OCI-LY7 (cell line): ENCODE measurements at regions not wholly inside any gene's neighbourhood (a gene's known extent, or its start where the extent isn't known, plus 50 kb on each side); places are given as distances from the start of the nearest gene placed in this dataset.

Experiments used
- BruUV-seq: library from RNA; stranded (reverse); fragments of 400-500 nt; replicated peaks from 2 replicates; lab custom pipeline; 2021; lab: Mats Ljungman, UMichigan
- CTCF ChIA-PET: fragments of 300-600 bp; sonication (Branson Sonifier 250); formaldehyde crosslinking; loops from one replicate; lab custom pipeline; 2022; ENCODE audit warnings: antibody characterized with exemption; ENCODE audit not compliant: unreplicated experiment; lab: Charles Lee
- POLR2A ChIA-PET: fragments of 300-600 bp; sonication (Branson Sonifier 250); formaldehyde crosslinking; loops from one replicate; lab custom pipeline; 2022; ENCODE audit warnings: antibody characterized with exemption; lab: Charles Lee
- DNase-seq: peaks from one replicate; pipeline ENCODE4 v3.0.0-alpha.2; 2015; ENCODE audit warnings: low spot score
- H2AFZ ChIP-seq: fragments of 200-600 bp; sonication (generic), shearing (Covaris generic); 2 replicates; pipeline ENCODE4 v1.6.1; 2014; ENCODE audit warnings: mild to moderate bottlenecking, antibody characterized with exemption, low read length, moderate library complexity
- H3K27ac ChIP-seq: fragments of 200-600 bp; sonication (generic); 2 replicates; pipeline ENCODE4 v1.5.1; 2014; ENCODE audit warnings: mixed run types, low read depth, mild to moderate bottlenecking, moderate library complexity, low read length, inconsistent platforms; ENCODE audit not compliant: poor library complexity, severe bottlenecking
- H3K36me3 ChIP-seq: fragments of 200-600 bp; sonication (generic); 2 replicates; pipeline ENCODE4 v1.6.1; 2014; ENCODE audit warnings: mild to moderate bottlenecking, antibody characterized with exemption, low read length, moderate library complexity, mixed read lengths; ENCODE audit not compliant: insufficient read depth
- H3K4me1 ChIP-seq: fragments of 200-600 bp; sonication (generic); 2 replicates; pipeline ENCODE4 v1.5.1; 2014; ENCODE audit warnings: mild to moderate bottlenecking, low read length; ENCODE audit not compliant: insufficient read depth, poor library complexity, severe bottlenecking
- H3K4me2 ChIP-seq: fragments of 200-600 bp; sonication (generic); 2 replicates; pipeline ENCODE4 v1.6.1; 2014; ENCODE audit warnings: mild to moderate bottlenecking, low read length
- H3K4me3 ChIP-seq: fragments of 200-600 bp; sonication (generic); 2 replicates; pipeline ENCODE4 v1.5.1; 2014; ENCODE audit warnings: mild to moderate bottlenecking, low read depth, low read length; ENCODE audit not compliant: poor library complexity, severe bottlenecking
- H3K79me2 ChIP-seq: fragments of 200-600 bp; sonication (generic); 2 replicates; pipeline ENCODE4 v1.6.1; 2016; ENCODE audit warnings: low read depth, mild to moderate bottlenecking, low read length, moderate library complexity, mixed read lengths; ENCODE audit not compliant: insufficient read depth
- H3K9me2 ChIP-seq: fragments of 200-600 bp; sonication (generic); 2 replicates; pipeline ENCODE4 v1.6.1; 2016; ENCODE audit warnings: mild to moderate bottlenecking, low read length, mixed read lengths; ENCODE audit not compliant: insufficient read depth
- H3K9me3 ChIP-seq: fragments of 200-600 bp; sonication (generic); 2 replicates; pipeline ENCODE4 v1.6.1; 2014; ENCODE audit warnings: mild to moderate bottlenecking, mixed run types, low read length, mixed read lengths
- H4K20me1 ChIP-seq: fragments of 200-600 bp; sonication (generic); 2 replicates; pipeline ENCODE4 v1.6.1; 2014; ENCODE audit warnings: mild to moderate bottlenecking, antibody characterized with exemption, low read length, moderate library complexity, mixed read lengths; ENCODE audit not compliant: insufficient read depth
- CTCF ChIP-seq: fragments of 200-600 bp; sonication (generic); conservative IDR thresholded peaks from 2 replicates; pipeline ENCODE4 v1.5.1; 2014; ENCODE audit warnings: mild to moderate bottlenecking, antibody characterized with exemption, low read length, moderate library complexity, mixed read lengths
- EZH2phosphoT487 ChIP-seq: fragments of 200-600 bp; sonication (generic); IDR thresholded peaks from 2 replicates; pipeline ENCODE4 v1.6.1; 2018; ENCODE audit warnings: low read depth, borderline replicate concordance, mild to moderate bottlenecking, mixed run types, antibody characterized with exemption, low read length, moderate library complexity, mixed read lengths
- intact Hi-C: fragments of 100-400 bp; cut with micrococcal nuclease; formaldehyde crosslinking; loops from one replicate; pipeline ENCODE4 v1.10.0; 2022; ENCODE audit not compliant: unreplicated experiment

DNA sequence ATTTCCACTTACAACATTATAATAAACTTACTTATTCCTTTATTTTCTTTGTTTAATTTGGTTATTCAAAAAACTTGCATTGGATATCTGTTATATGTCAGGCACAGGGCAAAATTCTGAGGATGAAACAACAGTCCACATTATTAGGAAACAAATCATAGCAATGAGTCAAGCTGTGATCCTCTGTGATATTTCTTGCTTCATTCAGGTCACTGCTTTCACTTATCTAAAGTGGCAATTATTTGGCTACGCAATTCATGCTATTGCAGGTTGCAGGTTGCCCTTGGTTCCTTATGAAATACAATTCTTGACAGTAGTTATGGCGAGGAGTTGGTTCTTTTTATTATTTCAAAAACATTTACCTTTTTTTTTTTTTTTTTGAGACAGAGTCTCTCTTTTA is 66.4 kb upstream of the CNTN6 start:
- Histone ChIP-seq H4K20me1 (no peaks in the 10 kb centered on the region), H3K27ac (no peak overlapping the region), H3K4me3 (no peak overlapping the region), H2AFZ (no peak overlapping the region), H3K36me3 (no peaks in the 10 kb centered on the region), H3K9me2 (no peaks in the 10 kb centered on the region), H3K79me2 (no peaks in the 10 kb centered on the region), H3K4me1 (no peaks in the 10 kb centered on the region), H3K9me3 (no peaks in the 10 kb centered on the region), H3K4me2 (no peak overlapping the region)
- CTCF ChIA-PET: no interaction called here
- no peak for DNase-seq
- POLR2A ChIA-PET: no interaction called here
- intact Hi-C loops: no loop called here
- no peak for TF ChIP-seq EZH2phosphoT487
- no peak for TF ChIP-seq CTCF
- no TSS peak for BruUV-seq

- Histone ChIP-seq H3K4me3 (no peak overlapping the region), H3K9me2 (no peaks in the 10 kb centered on the region), H3K79me2 (no peaks in the 10 kb centered on the region), H2AFZ (no peak overlapping the region), H3K4me1 (no peaks in the 10 kb centered on the region), H3K36me3 (no peaks in the 10 kb centered on the region), H3K9me3 (0 out of 2 replicates have a peak, but pooled peaks cover 6% of the 10 kb centered on the region), H4K20me1 (no peaks in the 10 kb centered on the region), H3K4me2 (no peak overlapping the region), H3K27ac (no peak overlapping the region)
- ChIA-PET POLR2A (no interaction called here), CTCF (interaction anchor here (0.6 kb wide), 1 partner anchor 480 kb away, joined by 3 read pairs; no protein-coding TSS in a partner anchor)
- no peak for TF ChIP-seq EZH2phosphoT487
- no peak for TF ChIP-seq CTCF
- DNase-seq: no peak
- intact Hi-C loops: no loop called here
- no TSS peak for BruUV-seq
Observed at GRCh38 chr3:1036207-1036826, 56.5 kb upstream of the CNTN6 start.

- H3K9me3 ChIP-seq: 0 out of 2 replicates have a peak, but pooled peaks cover 6% of the 10 kb centered on the region
- H4K20me1 ChIP-seq: no peaks in the 10 kb centered on the region
- H2AFZ ChIP-seq: no peak overlapping the region
- ChIA-PET CTCF (no interaction called here), POLR2A (no interaction called here)
- no TSS peak for BruUV-seq
- H3K36me3 ChIP-seq: no peaks in the 10 kb centered on the region
- H3K4me3 ChIP-seq: no peak overlapping the region
- H3K4me2 ChIP-seq: no peak overlapping the region
- TF ChIP-seq CTCF: no peak
- TF ChIP-seq EZH2phosphoT487: no peak
- intact Hi-C loops: no loop called here
- no peaks in the 10 kb centered on the region for H3K9me2 ChIP-seq
- H3K4me1 ChIP-seq: no peaks in the 10 kb centered on the region
- H3K79me2 ChIP-seq: no peaks in the 10 kb centered on the region
- no peak overlapping the region for H3K27ac ChIP-seq
- DNase-seq: no peak
Observed at GRCh38 chr3:1037631-1038030, 55.2 kb upstream of the CNTN6 start.
